HepG2 (cell line): ENCODE measurements at regions not wholly inside any gene's neighbourhood (a gene's known extent, or its start where the extent isn't known, plus 50 kb on each side); places are given as distances from the start of the nearest gene placed in this dataset.

ENCODE experiments used
- YY1 ChIP-seq: IDR thresholded peaks from 2 replicates; pipeline ENCODE4 v1.6.1; 2011; ENCODE audit warnings: low read length, low read depth, moderate library complexity, mild to moderate bottlenecking; ENCODE audit not compliant: insufficient read depth, insufficient replicate concordance
- ZFP41 ChIP-seq: sonication (generic); formaldehyde crosslinking; IDR thresholded peaks from 2 replicates; pipeline ENCODE4 v1.4.0; 2020; ENCODE audit warnings: mild to moderate bottlenecking, missing genetic modification reagents, borderline replicate concordance
- TF ChIP-seq, protein P1 (sequence below): IDR thresholded peaks from 2 replicates; pipeline ENCODE4 v1.6.1; 2012; ENCODE audit warnings: inconsistent platforms
- TF ChIP-seq, protein P2 (sequence below): sonication (generic); formaldehyde crosslinking; IDR thresholded peaks from 2 replicates; pipeline ENCODE4 v1.4.0; 2020; ENCODE audit warnings: low read depth, mild to moderate bottlenecking, missing genetic modification reagents

DNA sequence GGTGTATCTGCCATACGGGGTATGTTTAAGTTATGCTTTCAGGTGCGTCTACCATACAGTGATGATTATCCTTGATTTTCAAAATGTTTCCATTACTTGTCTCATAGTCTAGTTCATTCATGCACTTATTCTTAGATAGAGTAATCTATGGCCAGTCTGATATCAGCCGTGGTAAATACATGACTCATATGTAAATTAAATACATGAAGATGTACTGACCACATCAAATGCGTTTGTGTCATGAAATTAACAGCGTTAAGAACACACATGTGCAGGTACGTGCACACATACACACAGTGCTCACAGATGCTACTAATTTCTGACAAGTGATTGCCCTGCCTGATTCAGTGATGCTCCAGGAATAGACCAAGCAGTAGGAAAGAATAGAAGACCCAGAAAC, 75.2 kb upstream of the EXOC1L start:
- TF ChIP-seq ZFP41, result no peak
- no peak for TF ChIP-seq YY1
- TF ChIP-seq, protein P1, sequence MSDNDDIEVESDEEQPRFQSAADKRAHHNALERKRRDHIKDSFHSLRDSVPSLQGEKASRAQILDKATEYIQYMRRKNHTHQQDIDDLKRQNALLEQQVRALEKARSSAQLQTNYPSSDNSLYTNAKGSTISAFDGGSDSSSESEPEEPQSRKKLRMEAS, result no peak
- TF ChIP-seq, protein P2, sequence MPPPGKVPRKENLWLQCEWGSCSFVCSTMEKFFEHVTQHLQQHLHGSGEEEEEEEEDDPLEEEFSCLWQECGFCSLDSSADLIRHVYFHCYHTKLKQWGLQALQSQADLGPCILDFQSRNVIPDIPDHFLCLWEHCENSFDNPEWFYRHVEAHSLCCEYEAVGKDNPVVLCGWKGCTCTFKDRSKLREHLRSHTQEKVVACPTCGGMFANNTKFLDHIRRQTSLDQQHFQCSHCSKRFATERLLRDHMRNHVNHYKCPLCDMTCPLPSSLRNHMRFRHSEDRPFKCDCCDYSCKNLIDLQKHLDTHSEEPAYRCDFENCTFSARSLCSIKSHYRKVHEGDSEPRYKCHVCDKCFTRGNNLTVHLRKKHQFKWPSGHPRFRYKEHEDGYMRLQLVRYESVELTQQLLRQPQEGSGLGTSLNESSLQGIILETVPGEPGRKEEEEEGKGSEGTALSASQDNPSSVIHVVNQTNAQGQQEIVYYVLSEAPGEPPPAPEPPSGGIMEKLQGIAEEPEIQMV, result no peak
